WTC11 (cell line): ENCODE measurements at regions not wholly inside any gene's neighbourhood (a gene's known extent, or its start where the extent isn't known, plus 50 kb on each side); places are given as distances from the start of the nearest gene placed in this dataset.

ENCODE experiments used
- ATAC-seq: fragments of 200-7000 bp; cut with Tn5 transposase; 2 replicates; pipeline ENCODE4 v1.10.0; 2021; ENCODE audit warnings: mild to moderate bottlenecking, moderate library complexity
- CTCF ChIA-PET: fragments of 300-600 bp; sonication (Branson Sonifier 250); formaldehyde crosslinking; loops from one replicate; lab custom pipeline; 2021; ENCODE audit warnings: antibody characterized with exemption; lab: Charles Lee
- POLR2A ChIA-PET: fragments of 350-600 bp; sonication (Branson Sonifier 250); formaldehyde crosslinking; loops from one replicate; lab custom pipeline; 2021; ENCODE audit warnings: antibody characterized with exemption; lab: Charles Lee
- DNase-seq: peaks from one replicate; pipeline ENCODE4 v3.0.0; 2021; ENCODE audit warnings: low spot score
- H3K27ac Mint-ChIP-seq: 2 replicates; pipeline ENCODE4 v1.8.0; 2021; ENCODE audit warnings: mixed read lengths
- H3K27me3 Mint-ChIP-seq: 2 replicates; pipeline ENCODE4 v1.8.0; 2021; ENCODE audit warnings: low read depth, mild to moderate bottlenecking, moderate library complexity, mixed read lengths
- H3K36me3 Mint-ChIP-seq: 2 replicates; pipeline ENCODE4 v1.8.0; 2021; ENCODE audit warnings: mixed read lengths
- H3K4me1 Mint-ChIP-seq: 2 replicates; pipeline ENCODE4 v1.8.0; 2022; ENCODE audit warnings: mixed read lengths
- H3K4me3 Mint-ChIP-seq: 2 replicates; pipeline ENCODE4 v1.8.0; 2021; ENCODE audit warnings: mild to moderate bottlenecking, moderate library complexity, mixed read lengths
- H3K9me3 Mint-ChIP-seq: 2 replicates; pipeline ENCODE4 v1.8.0; 2021; ENCODE audit warnings: mixed read lengths
- ARID4B ChIP-seq: sonication (generic); formaldehyde crosslinking; IDR thresholded peaks from 2 replicates; pipeline ENCODE4 v1.8.0; 2023; ENCODE audit warnings: missing genetic modification reagents, mild to moderate bottlenecking, borderline replicate concordance
- ATF1 ChIP-seq: sonication (generic); formaldehyde crosslinking; IDR thresholded peaks from 2 replicates; pipeline ENCODE4 v1.8.1; 2023; ENCODE audit warnings: mild to moderate bottlenecking, moderate library complexity, missing genetic modification reagents
- CDX4 ChIP-seq: fragments of 250-450 bp; sonication (Bioruptor Pico); IDR thresholded peaks from 2 replicates; pipeline ENCODE4 v1.9.0; 2021; ENCODE audit warnings: moderate library complexity, mild to moderate bottlenecking, inconsistent platforms, borderline replicate concordance
- HMGA2 ChIP-seq: fragments of 250-450 bp; sonication (Bioruptor Pico); IDR thresholded peaks from 2 replicates; pipeline ENCODE4 v1.4.0; 2021; ENCODE audit warnings: mild to moderate bottlenecking, moderate library complexity
- NR1H2 ChIP-seq: sonication (generic); formaldehyde crosslinking; IDR thresholded peaks from 2 replicates; pipeline ENCODE4 v1.9.0; 2021; ENCODE audit warnings: mild to moderate bottlenecking, moderate library complexity, missing genetic modification reagents
- RELA ChIP-seq: sonication (generic); formaldehyde crosslinking; IDR thresholded peaks from 2 replicates; pipeline ENCODE4 v1.8.1; 2022; ENCODE audit warnings: missing genetic modification reagents, mild to moderate bottlenecking, borderline replicate concordance
- ZBTB21 ChIP-seq: sonication (generic); formaldehyde crosslinking; IDR thresholded peaks from 2 replicates; pipeline ENCODE4 v1.8.1; 2023; ENCODE audit warnings: mild to moderate bottlenecking, missing genetic modification reagents, borderline replicate concordance
- ZNF121 ChIP-seq: sonication (generic); formaldehyde crosslinking; IDR thresholded peaks from 2 replicates; pipeline ENCODE4 v1.8.0; 2023; ENCODE audit warnings: missing genetic modification reagents
- ZNF219 ChIP-seq: sonication (generic); formaldehyde crosslinking; IDR thresholded peaks from 2 replicates; pipeline ENCODE4 v1.8.0; 2023; ENCODE audit warnings: missing genetic modification reagents, mild to moderate bottlenecking, borderline replicate concordance
- ZNF396 ChIP-seq: fragments of 250-450 bp; sonication (Bioruptor Pico); IDR thresholded peaks from 2 replicates; pipeline ENCODE4 v1.8.0; 2021; ENCODE audit warnings: mild to moderate bottlenecking, moderate library complexity, borderline replicate concordance
- ZNF416 ChIP-seq: fragments of 250-450 bp; sonication (Bioruptor Pico); IDR thresholded peaks from 2 replicates; pipeline ENCODE4 v1.9.0; 2021; ENCODE audit warnings: mild to moderate bottlenecking, inconsistent platforms
- ZNF423 ChIP-seq: fragments of 250-450 bp; sonication (Bioruptor Pico); IDR thresholded peaks from 2 replicates; pipeline ENCODE4 v2.1.2; 2022; ENCODE audit warnings: mild to moderate bottlenecking, moderate library complexity
- ZNF671 ChIP-seq: fragments of 250-450 bp; sonication (Bioruptor Pico); IDR thresholded peaks from 2 replicates; pipeline ENCODE4 v1.8.0; 2021; ENCODE audit warnings: mild to moderate bottlenecking
- TF ChIP-seq, protein P1 (sequence below): sonication (generic); formaldehyde crosslinking; IDR thresholded peaks from 2 replicates; pipeline ENCODE4 v1.8.0; 2022; ENCODE audit warnings: missing genetic modification reagents
- TF ChIP-seq, protein P2 (sequence below): sonication (generic); formaldehyde crosslinking; IDR thresholded peaks from 2 replicates; pipeline ENCODE4 v1.8.0; 2022; ENCODE audit warnings: mild to moderate bottlenecking, missing genetic modification reagents
- TF ChIP-seq, protein P3 (sequence below): sonication (generic); formaldehyde crosslinking; IDR thresholded peaks from 2 replicates; pipeline ENCODE4 v1.8.1; 2023; ENCODE audit warnings: mild to moderate bottlenecking, missing genetic modification reagents, moderate library complexity
- TF ChIP-seq, protein P4 (sequence below): fragments of 250-450 bp; sonication (Bioruptor Pico); IDR thresholded peaks from 2 replicates; pipeline ENCODE4 v2.1.2; 2022; ENCODE audit warnings: mild to moderate bottlenecking, moderate library complexity

DNA sequence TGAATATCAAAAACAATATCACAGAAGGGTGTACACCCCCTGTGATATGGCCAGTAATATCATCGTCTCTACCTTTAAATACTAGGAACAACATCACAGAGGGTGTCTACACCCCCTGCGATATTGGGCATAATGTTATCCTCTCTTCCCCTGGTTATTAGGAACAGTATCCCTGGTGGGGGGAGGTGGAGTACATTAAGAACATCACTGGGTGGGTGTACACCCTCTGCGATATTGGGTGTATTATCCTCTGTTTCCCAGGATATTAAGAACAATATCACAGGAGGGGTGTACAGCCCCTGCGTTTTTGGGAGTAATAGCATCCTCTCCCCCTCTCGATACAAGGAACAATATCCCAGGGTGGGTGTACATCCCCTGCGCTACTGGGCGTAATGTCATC is 1932.8 kb downstream of the SUCLG1 start (continued):
- TF ChIP-seq ZBTB21 (CRISPR knock-in tag), result no peak
- no peak for TF ChIP-seq HMGA2 (CRISPR knock-in tag)
- no peak for TF ChIP-seq ZNF121 (CRISPR knock-in tag)
- no peak for TF ChIP-seq ZNF671 (CRISPR knock-in tag)
- TF ChIP-seq, protein P1, sequence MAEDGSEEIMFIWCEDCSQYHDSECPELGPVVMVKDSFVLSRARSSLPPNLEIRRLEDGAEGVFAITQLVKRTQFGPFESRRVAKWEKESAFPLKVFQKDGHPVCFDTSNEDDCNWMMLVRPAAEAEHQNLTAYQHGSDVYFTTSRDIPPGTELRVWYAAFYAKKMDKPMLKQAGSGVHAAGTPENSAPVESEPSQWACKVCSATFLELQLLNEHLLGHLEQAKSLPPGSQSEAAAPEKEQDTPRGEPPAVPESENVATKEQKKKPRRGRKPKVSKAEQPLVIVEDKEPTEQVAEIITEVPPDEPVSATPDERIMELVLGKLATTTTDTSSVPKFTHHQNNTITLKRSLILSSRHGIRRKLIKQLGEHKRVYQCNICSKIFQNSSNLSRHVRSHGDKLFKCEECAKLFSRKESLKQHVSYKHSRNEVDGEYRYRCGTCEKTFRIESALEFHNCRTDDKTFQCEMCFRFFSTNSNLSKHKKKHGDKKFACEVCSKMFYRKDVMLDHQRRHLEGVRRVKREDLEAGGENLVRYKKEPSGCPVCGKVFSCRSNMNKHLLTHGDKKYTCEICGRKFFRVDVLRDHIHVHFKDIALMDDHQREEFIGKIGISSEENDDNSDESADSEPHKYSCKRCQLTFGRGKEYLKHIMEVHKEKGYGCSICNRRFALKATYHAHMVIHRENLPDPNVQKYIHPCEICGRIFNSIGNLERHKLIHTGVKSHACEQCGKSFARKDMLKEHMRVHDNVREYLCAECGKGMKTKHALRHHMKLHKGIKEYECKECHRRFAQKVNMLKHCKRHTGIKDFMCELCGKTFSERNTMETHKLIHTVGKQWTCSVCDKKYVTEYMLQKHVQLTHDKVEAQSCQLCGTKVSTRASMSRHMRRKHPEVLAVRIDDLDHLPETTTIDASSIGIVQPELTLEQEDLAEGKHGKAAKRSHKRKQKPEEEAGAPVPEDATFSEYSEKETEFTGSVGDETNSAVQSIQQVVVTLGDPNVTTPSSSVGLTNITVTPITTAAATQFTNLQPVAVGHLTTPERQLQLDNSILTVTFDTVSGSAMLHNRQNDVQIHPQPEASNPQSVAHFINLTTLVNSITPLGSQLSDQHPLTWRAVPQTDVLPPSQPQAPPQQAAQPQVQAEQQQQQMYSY, result no peak
- TF ChIP-seq, protein P2, sequence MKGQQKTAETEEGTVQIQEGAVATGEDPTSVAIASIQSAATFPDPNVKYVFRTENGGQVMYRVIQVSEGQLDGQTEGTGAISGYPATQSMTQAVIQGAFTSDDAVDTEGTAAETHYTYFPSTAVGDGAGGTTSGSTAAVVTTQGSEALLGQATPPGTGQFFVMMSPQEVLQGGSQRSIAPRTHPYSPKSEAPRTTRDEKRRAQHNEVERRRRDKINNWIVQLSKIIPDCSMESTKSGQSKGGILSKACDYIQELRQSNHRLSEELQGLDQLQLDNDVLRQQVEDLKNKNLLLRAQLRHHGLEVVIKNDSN (CRISPR knock-in tag), result no peak
- TF ChIP-seq, protein P3, sequence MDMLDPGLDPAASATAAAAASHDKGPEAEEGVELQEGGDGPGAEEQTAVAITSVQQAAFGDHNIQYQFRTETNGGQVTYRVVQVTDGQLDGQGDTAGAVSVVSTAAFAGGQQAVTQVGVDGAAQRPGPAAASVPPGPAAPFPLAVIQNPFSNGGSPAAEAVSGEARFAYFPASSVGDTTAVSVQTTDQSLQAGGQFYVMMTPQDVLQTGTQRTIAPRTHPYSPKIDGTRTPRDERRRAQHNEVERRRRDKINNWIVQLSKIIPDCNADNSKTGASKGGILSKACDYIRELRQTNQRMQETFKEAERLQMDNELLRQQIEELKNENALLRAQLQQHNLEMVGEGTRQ (CRISPR knock-in tag), result no peak

DNA sequence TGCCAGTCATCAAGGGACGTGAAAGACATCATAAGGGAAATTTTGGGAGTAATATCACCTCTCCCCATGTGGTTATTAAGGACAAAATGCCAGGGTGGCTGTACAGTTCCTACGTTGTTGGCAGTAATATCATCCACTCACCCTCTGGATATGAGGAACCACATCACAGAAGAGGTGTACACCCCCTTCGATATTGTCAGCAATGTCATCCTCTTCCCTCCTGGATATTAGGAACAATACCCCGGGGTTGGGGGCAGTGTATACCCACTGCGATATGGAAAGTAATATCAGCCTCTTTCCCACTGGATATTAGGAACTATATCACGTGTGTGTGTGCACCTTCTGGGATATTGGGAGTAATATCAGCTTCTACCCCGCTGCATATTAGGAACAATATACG is 1933.3 kb downstream of the SUCLG1 start:
- Mint-ChIP-seq H3K27me3 (no peaks in the 10 kb centered on the region), H3K4me1 (no peaks in the 10 kb centered on the region), H3K36me3 (no peaks in the 10 kb centered on the region), H3K4me3 (no peak overlapping the region), H3K27ac (no peak overlapping the region), H3K9me3 (no peaks in the 10 kb centered on the region)
- ATAC-seq, result no peak
- no peak for DNase-seq
- TF ChIP-seq RELA (no peak), ARID4B (CRISPR knock-in tag) (no peak), NR1H2 (no peak), ZNF423 (CRISPR knock-in tag) (no peak), ATF1 (CRISPR knock-in tag) (no peak), CDX4 (CRISPR knock-in tag) (no peak), ZNF396 (CRISPR knock-in tag) (no peak), ZNF219 (CRISPR knock-in tag) (no peak), ZNF416 (CRISPR knock-in tag) (no peak)
- TF ChIP-seq, protein P4, sequence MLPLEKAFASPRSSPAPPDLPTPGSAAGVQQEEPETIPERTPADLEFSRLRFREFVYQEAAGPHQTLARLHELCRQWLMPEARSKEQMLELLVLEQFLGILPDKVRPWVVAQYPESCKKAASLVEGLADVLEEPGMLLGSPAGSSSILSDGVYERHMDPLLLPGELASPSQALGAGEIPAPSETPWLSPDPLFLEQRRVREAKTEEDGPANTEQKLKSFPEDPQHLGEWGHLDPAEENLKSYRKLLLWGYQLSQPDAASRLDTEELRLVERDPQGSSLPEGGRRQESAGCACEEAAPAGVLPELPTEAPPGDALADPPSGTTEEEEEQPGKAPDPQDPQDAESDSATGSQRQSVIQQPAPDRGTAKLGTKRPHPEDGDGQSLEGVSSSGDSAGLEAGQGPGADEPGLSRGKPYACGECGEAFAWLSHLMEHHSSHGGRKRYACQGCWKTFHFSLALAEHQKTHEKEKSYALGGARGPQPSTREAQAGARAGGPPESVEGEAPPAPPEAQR, result no peak
- TF ChIP-seq, protein P2 (CRISPR knock-in tag), result no peak
- POLR2A ChIA-PET, result no interaction called here
- CTCF ChIA-PET, result no interaction called here
